Breast epithelium (tissue), 4 donors: ENCODE measurements at regions not wholly inside any gene's neighbourhood (a gene's known extent, or its start where the extent isn't known, plus 50 kb on each side); places are given as distances from the start of the nearest gene placed in this dataset.

Experiments used
- DNase-seq, 2 donors: peaks; one replicate each; pipeline ENCODE4 v3.0.0-alpha.2; 2019; ENCODE audit warnings: low spot score in 2 of 2
- H3K27ac ChIP-seq, 2 donors: fragments of 200-600 bp; sonication (generic) in 1 of 2; one replicate each; pipeline ENCODE4 v1.5.1; 2016 to 2019; ENCODE audit warnings: mild to moderate bottlenecking in 1 of 2
- H3K27me3 ChIP-seq, 2 donors: fragments of 200-600 bp; sonication (generic) in 1 of 2; one replicate each; pipeline versions ENCODE4 v1.5.1 to v1.6.0; 2017 to 2019; ENCODE audit warnings: control low read depth in 1 of 2, mild to moderate bottlenecking in 1 of 2
- H3K36me3 ChIP-seq: fragments of 200-600 bp; one replicate; pipeline ENCODE4 v1.5.1; 2019
- H3K4me1 ChIP-seq, 2 donors: fragments of 200-600 bp; sonication (generic); one replicate each; pipeline ENCODE4 v1.5.1; 2016 to 2019; ENCODE audit warnings: control low read depth in 1 of 2
- H3K4me3 ChIP-seq, 3 donors: fragments of 200-600 bp; sonication (generic); 1 replicate in 2 of 3; 2 replicates in 1 of 3; pipeline ENCODE4 v1.5.1; 2016 to 2019; ENCODE audit warnings: mild to moderate bottlenecking in 3 of 3, moderate library complexity in 2 of 3
- H3K9me3 ChIP-seq, 2 donors: fragments of 200-600 bp; sonication (generic) in 1 of 2; one replicate each; pipeline ENCODE4 v1.5.1; 2016 to 2019; ENCODE audit warnings: control low read depth in 1 of 2
- POLR2A ChIP-seq: fragments of 450-650 bp; IDR thresholded peaks from one replicate; pipeline ENCODE4 v1.6.1; 2016; ENCODE audit warnings: antibody characterized with exemption, mild to moderate bottlenecking, moderate library complexity
- POLR2AphosphoS5 ChIP-seq, 3 donors: sonication (generic); formaldehyde crosslinking; IDR thresholded peaks; one replicate each; pipeline ENCODE4 v1.6.1; 2017; ENCODE audit warnings: antibody characterized with exemption in 3 of 3
- intact Hi-C: fragments of 100-400 bp; cut with DNase I; formaldehyde crosslinking; loops from one replicate; pipeline ENCODE4 v1.15.1; 2023; ENCODE audit warnings: low total_unique reads
- TF ChIP-seq, protein P1 (sequence below), 3 donors: fragments of 450-650 bp; IDR thresholded peaks; one replicate each; pipeline ENCODE4 v1.5.1; 2016 to 2017; ENCODE audit warnings: antibody characterized with exemption in 3 of 3, mild to moderate bottlenecking in 3 of 3, moderate library complexity in 3 of 3

GRCh38 chr2:222792001-222792611 is 68.7 kb upstream of the ACSL3 start:
- Histone ChIP-seq H3K27me3 (no peaks in the 10 kb centered on the region), H3K4me1 (no peaks in the 10 kb centered on the region), H3K9me3 (no peaks in the 10 kb centered on the region), H3K4me3 (peak overlapping the region in 1 of 3 donors; percentile 31), H3K27ac (peak overlapping the region; percentile 45 to 85), H3K36me3 (no peaks in the 10 kb centered on the region)
- intact Hi-C loops, result no loop called here
- peak in 1 of 2 donors; percentile 26 for DNase-seq
- TF ChIP-seq POLR2AphosphoS5 (IDR thresholded peaks at IDR 0.05) (no peak), POLR2A (no peak)
- TF ChIP-seq, protein P1, sequence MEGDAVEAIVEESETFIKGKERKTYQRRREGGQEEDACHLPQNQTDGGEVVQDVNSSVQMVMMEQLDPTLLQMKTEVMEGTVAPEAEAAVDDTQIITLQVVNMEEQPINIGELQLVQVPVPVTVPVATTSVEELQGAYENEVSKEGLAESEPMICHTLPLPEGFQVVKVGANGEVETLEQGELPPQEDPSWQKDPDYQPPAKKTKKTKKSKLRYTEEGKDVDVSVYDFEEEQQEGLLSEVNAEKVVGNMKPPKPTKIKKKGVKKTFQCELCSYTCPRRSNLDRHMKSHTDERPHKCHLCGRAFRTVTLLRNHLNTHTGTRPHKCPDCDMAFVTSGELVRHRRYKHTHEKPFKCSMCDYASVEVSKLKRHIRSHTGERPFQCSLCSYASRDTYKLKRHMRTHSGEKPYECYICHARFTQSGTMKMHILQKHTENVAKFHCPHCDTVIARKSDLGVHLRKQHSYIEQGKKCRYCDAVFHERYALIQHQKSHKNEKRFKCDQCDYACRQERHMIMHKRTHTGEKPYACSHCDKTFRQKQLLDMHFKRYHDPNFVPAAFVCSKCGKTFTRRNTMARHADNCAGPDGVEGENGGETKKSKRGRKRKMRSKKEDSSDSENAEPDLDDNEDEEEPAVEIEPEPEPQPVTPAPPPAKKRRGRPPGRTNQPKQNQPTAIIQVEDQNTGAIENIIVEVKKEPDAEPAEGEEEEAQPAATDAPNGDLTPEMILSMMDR (IDR thresholded peaks at IDR 0.05), result no peak

- H3K4me1 ChIP-seq, result no peaks in the 10 kb centered on the region
- intact Hi-C loops, result no loop called here
Observed at GRCh38 chr2:222794585-222795449, 66.0 kb upstream of the ACSL3 start.

DNA sequence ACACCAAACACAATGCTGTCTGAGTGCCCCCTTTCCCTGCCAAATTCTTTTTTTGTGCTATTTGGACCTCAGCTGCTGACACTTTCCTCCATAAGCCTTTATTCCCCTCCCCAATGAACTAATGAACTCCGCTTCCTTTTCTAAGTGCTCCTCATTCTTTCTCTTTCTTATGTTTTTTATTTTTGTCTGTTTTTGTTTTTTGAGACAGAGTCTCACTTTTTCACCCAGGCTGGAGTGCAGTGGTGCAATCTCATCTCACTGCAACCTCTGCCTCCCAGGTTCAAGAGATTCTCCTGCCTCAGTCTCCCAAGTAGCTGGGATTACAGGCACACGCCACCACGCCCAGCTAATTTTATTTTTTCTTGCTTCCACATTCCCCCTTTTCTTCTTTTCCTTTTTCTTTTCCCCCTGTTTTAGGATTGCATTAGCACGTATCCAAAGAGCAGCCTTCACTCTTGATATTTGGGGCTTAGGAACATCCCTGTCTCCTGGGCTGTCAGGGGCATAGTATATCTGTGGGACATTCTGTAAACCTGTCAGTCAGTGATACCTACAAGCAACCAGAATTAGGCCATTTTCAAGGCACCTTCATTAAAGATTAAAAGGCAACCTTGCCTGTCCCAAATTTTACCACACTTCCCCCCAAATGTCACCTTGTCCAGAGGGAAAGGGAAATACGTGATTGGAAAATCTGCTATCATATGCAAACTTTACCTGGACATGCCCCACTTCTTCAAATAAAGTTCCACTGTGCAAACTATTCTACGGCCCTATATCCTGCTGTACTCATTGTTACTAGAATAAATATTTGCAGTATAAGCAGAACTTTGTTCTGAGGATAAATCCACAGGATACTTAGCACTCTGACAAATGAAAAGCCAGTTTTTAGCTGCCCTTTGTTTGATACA is 65.1 kb upstream of the ACSL3 start:
- TF ChIP-seq, protein P1 (IDR thresholded peaks at IDR 0.05), result no peak
- no peak for TF ChIP-seq POLR2A
- TF ChIP-seq POLR2AphosphoS5 (IDR thresholded peaks at IDR 0.05), result no peak
- Histone ChIP-seq H3K9me3 (no peaks in the 10 kb centered on the region), H3K36me3 (no peaks in the 10 kb centered on the region), H3K4me3 (no peak overlapping the region), H3K4me1 (no peaks in the 10 kb centered on the region), H3K27ac (peak overlapping the region; percentile 0 to 22), H3K27me3 (no peaks in the 10 kb centered on the region)
- no peak for DNase-seq
- intact Hi-C loops, result no loop called here

More at GRCh38 chr2:222794585-222795449, 66.0 kb upstream of the ACSL3 start:
- no peak overlapping the region for H3K27ac ChIP-seq
- H3K4me3 ChIP-seq, result no peak overlapping the region
- H3K36me3 ChIP-seq, result no peaks in the 10 kb centered on the region
- no peaks in the 10 kb centered on the region for H3K27me3 ChIP-seq
- H3K9me3 ChIP-seq, result no peaks in the 10 kb centered on the region
- TF ChIP-seq POLR2AphosphoS5 (IDR thresholded peaks at IDR 0.05) (no peak), POLR2A (no peak)
- TF ChIP-seq, protein P1 (IDR thresholded peaks at IDR 0.05), result no peak
- DNase-seq, result no peak

DNA sequence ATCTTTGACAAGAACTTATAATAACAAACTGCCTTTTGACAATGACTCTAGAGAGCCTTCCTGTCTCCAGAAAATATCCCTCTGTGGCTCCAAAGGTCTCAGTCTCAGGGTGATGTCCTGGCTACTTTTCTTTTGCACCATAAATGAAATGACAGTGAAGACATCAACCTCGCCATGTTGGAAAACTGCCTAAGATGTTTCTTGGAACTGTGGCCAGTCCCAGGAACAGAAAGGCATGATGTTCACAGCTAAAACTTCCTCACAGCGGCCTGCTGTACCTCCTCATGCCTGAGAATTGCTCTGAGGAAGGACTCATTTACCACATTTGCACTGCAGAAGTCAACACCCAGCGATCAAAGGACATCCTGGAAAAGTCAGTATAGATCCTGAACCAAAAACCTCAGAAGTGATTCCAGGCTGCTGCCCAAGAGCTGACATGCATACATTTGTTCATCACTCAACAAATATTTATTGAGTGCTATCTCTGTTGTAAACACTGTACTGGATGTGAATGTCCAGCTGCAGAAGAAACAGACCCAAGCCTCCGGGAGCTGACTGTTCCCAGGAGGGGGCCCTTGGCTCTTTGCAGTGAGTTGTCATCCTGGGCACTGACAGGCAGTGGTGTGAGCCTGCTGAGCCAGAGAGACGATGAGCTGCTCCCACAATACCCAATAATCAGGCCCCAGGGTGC is 64.3 kb upstream of the ACSL3 start:
- intact Hi-C loops, result no loop called here
- H3K4me1 ChIP-seq, result no peaks in the 10 kb centered on the region
- H3K4me3 ChIP-seq, result no peak overlapping the region
- no peak for TF ChIP-seq POLR2AphosphoS5 (IDR thresholded peaks at IDR 0.05)
- no peak for TF ChIP-seq POLR2A
- TF ChIP-seq, protein P1 (IDR thresholded peaks at IDR 0.05), result no peak
- no peaks in the 10 kb centered on the region for H3K9me3 ChIP-seq
- no peaks in the 10 kb centered on the region for H3K36me3 ChIP-seq
- no peaks in the 10 kb centered on the region for H3K27me3 ChIP-seq
- peak in 1 of 2 donors; percentile 60 for DNase-seq
- peak overlapping the region; percentile 0 to 22 for H3K27ac ChIP-seq
